HG03460 (cell line): ENCODE measurements at regions not wholly inside any gene's neighbourhood (a gene's known extent, or its start where the extent isn't known, plus 50 kb on each side); places are given as distances from the start of the nearest gene placed in this dataset.
"Not testable (repeated sequence)": the region's sequence is repeated elsewhere in the genome, so short reads cannot be mapped to it uniquely, and the experiment has no call there.

ENCODE experiments used
- ATAC-seq: cut with Tn5 transposase; IDR thresholded peaks from one replicate; pipeline ENCODE4 v1.9.1; 2021; ENCODE audit not compliant: unreplicated experiment

DNA sequence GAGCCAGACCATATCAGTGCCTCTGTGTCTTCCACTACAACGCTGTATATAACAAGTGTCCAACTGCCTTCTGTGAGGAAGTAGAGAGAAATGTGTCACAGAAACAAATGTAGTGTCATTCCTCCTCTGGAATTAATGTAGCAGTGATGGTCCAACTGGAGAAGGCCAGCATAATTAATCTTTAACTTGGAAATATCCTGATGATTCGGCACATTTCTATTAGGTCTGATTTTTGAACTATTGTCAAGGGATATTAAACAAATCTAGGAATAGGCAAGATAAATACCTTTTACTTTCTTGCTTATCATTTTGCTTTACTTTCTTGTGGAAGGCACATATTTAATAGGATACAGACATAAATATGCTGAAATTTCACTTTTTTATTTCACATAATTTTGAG lies 446.2 kb upstream of the ALCAM start:
- no peak for ATAC-seq

DNA sequence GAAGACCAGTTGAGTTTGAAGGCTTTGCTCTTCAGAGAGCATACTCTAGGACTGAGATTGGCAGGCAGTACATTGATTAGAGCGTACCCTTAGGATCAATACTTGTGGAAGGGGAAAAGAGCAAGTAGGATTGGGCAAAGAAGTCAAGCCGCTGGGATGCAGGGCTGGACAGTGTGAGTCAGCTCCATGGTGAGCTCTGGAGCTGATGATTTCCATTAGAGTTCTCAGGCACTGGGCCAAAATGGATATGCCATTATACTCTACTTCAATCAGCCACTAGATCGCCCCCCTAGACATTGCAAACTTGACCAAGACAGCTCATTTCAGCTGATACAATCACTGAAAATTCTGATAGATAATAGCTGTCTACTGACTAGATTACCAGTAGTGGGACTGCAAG lies 432.7 kb upstream of the ALCAM start:
- no peak for ATAC-seq

DNA sequence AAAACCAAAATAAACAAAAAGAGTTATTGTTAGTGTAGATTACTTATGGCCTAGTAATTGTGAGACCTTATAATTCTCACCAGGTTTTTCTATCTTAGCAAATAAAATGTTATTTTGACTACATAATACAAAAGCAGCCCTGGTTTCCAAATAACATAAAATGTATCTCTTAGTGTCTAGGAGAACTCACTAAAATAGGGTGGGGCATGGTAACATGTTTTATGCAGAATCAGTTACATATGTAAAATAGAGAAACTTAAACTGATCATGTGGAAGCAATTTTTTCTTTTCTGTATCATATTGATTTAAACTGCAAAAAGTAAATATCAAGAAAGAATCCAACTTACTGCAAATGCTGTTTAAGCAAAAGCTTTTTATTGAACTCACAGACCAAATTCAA lies 431.1 kb upstream of the ALCAM start:
- ATAC-seq = no peak

DNA sequence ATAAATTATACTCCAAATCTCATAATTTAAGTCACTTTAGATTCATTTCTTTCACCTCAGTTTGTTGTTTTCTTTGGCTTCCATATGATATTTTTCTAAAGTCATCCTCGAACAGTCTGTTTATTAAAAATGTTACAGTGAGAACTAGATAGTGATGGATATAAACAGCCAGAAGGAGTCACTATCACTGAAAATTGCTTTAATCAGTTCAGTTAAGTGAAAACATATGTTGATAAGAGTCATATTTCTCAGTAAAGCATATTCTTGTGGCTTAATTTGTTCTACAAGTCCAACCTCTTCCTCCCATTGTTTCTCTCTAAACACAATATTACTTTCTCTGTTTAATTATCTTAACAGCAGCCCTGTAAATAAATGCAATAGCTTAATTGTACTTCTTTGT lies 427.5 kb upstream of the ALCAM start:
- ATAC-seq = no peak

DNA sequence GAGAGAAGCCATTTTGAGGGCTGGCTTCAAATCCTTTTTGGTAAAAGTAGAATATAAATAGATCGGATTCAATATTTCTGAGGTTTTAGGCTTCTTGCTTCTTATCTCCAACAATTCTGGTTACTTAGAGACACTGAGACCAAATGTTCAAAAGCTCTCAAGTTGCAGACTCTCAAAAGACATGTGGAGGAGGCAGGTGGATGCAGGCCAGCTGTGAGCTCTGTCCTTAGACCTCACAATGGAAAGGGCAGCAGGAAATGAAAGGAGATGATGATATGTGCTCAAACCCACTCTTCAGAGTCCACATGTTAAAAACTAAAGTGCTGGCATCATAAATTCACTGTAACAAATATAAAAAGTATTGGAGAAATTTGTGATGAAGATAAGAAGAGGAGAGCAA lies 424.9 kb upstream of the ALCAM start:
- ATAC-seq = no peak

DNA sequence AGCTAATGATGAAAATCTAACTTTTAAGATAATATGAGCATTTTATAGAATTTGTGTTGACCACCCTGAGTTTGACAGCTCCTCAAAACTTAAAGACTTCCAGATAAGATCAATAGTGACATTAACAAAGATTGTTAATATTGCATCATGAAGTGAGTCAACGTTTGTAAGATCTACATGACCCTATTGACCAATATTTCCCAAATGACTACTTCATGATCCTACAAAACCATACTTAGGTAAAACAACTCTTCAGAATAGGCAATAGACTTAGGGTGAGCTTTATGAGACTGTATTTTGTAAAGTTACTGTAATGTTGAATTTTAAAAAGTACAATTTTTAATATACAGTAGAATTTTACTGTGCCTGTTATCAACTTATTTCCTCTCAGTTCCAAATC lies 422.7 kb upstream of the ALCAM start:
- no peak for ATAC-seq

DNA sequence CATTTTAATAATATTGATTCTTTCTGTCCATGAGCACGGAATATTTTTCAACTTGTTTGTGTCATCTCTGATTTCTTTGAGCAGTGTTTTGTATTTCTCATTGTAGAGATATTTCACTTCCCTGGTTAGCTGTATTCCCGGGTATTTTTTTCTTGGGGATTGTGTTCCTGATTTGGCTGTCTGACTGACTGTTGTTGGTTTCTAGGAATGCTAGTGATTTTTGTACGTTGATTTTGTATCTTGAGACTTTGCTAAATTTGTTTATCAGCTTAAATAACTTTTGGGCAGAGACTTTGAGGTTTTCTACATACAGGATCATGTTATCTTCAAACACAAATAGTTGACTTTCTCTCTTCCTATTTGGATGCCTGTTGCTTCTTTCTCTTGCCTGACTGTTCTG lies 418.8 kb upstream of the ALCAM start:
- ATAC-seq = no peak

DNA sequence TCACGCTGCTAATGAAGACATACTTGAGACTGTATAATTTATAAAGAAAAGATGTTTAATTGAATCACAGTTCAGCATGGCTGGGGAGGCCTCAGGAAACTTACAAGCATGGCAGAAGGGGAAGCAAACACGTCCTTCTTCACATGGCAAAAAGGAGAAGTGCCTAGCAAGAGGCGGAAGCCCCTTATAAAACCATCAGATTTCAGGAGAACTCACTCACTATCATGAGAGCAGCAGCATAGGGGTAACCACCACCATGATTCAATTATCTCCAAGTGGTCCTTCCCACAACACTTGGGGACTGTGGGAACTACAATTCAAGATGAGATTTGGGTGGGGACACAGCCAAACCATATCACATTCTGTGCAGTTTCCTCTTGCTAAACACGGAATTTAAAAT lies 416.9 kb upstream of the ALCAM start:
- ATAC-seq = not testable (repeated sequence)

DNA sequence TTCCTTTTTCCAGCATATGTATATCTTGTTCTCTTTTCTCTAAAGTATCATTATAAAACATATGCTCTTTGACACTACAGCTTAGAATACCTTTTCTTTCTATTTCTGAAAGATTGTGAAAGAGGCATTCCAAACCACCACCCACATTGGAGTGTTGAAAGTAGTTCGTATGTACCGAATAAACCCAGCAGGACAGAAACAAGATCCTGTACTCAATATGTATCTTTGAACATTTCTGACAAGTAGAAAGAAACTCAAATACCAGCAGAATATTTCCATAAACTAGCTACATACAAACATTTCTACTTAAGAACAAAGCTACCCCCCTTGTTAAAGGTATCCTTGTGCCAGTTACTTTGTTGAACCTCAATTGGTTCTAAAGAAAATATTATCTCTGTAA lies 415.3 kb upstream of the ALCAM start:
- no peak for ATAC-seq

DNA sequence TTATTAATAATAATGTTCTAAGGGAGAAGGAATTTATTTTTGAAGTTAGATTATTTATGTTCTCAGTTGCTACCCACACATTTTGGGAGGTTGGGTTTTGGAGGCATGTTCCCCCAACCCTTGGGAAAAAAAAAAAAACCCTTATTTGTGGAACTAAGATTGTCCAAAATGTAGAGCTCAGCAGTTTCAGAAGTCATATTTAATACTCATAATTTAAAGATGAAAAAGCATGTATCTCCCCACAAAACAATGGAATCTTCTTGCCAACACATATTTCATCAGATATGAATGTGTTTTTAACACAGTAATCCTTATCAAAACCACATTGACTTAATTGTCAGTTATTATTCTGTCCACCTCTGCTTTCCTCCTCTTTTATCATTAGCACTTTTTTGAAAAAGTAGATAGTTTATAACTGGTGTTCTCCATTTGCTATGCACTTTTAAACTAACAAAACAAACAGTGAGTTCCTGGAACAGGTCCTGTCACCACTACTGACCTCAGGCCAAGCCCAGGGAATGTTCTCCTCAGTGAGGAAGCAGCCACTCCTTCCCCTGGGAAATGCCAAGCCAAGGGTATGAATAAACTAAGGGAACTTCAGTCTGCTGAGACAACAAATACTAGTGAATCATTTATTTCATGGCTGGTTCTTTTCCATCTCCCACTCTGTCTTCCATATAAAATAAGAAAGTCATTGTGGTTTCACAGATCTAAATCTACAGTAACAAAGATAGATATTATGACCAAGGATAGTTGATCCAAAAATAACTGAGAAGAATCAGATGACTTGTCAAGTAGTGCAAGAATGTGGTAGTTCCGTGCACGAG lies 414.4 kb upstream of the ALCAM start:
- ATAC-seq = no peak

DNA sequence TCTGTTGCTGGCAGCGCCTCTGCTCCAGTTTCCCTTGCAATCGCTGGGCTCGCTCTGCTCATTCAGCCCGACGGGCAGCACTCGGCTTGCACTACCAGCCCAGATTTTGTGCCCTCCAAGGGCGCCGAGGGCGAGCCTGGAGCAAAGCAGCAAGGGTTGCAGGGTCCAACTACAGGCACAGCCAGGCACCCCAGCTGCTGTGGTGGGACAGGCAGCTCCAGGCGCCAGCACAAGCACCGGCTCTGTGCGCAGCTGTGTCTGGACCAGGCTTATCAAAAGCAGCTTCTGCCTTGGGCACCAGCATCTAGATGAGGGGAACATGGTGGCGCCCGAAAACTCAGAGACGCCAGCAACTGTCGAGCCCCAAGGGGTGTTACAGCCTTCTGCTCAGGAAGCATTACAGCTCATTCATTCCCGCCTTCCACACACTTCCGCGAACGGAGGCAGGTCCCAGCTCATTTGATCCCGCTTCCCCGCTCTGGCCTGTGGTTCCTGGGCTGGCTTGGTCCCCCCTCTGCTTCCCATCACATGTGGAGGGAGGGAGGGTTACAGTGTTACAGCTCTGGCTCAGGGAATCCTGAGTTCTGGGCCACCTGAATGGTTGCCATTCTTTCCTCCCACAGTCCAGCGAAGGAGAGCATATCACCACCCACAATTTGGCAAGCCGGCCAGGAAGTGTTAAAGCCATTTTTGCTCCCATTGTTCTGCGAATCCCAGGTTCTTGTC lies 409.9 kb upstream of the ALCAM start:
- ATAC-seq = no peak

DNA sequence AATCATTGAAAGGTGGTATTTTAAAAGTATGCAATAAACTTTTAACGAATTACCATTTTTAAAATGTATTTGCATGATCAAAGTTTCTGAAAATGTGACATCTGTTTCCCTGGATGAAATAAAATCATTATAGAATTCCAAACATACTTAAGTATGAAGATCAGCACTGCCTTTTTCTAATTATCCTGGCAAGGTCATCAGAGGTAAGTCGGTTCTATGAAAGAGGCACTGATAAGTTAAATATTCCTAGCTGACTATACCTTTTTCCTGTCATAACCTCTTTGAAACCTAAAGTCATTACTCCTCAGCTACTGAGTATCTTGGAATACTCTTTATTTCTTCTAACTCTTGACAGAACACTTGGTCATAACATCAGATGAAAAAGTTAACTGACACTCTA lies 406.1 kb upstream of the ALCAM start:
- no peak for ATAC-seq

DNA sequence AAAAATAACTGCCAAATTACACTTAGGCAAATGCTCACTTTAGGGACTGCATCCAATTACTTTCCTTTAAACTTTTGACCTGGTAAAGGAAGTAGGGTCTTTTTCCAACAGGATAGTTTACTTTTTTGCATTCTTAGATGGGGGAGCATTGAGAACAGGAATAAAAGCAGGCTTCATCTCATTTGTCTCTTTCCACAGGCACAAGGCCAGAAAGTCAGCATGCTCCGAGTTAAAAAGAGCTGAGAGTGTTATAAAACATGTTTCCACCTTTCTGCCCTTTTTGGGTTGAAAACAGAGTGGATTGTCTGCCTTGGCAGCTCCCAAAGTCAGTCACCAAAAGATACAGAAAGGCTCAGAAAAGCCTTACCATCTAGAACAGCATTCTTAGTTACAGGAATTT lies 404.9 kb upstream of the ALCAM start:
- ATAC-seq = no peak

DNA sequence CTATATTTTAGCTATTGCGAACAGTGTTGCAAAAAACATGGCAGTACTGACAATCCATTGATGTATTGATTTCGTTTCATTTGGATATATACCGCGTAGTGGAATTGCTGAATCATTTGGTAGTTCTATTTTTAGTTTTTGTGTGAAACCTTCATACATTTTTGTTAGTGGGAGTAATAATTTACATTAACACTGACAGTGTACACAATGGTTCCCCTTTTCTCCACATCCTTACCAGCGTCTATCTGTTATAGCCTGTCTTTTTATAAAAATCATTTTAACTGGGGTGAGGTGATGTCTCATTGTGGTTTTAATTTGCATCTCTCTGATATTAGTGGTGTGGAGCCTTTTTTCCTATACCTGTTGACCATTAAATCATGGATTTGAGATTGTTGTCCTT lies 392.4 kb upstream of the ALCAM start:
- ATAC-seq = no peak

DNA sequence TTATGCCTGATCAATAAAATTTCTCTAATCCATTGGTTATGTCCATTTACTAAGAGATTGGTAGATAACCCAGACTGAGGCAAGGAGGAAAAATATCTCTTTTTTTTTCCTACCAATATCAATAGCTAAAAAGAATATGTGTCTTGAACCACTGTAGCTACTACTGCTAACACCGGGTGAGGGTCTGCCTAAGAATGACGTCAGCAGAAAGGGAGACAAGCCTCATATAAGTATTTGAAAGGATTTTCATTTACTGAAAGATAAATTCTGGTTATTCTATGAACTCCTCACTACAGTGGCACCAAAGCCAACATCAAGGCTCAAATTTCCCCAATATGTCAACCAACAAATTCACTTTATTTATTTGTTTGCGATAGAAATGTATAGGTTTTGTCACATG lies 389.0 kb upstream of the ALCAM start:
- ATAC-seq = no peak

DNA sequence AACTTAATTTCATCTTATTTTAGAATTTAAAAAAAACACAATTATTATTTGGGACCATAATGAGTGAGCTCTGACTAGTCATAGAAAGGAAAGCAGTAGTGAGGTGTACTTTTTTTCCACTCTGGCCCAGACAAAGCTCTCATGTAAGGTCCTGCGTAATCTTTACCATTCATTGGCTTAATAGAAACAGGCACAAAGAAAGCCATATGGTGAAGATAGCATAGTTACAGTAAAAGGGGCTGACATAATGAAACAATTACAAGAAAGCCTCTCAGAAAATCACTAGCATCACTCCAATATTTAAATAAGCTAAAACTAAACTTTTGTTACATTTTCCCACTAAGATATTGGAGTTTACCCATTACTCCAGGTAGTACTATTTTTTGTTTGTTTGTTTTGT lies 384.6 kb upstream of the ALCAM start:
- no peak for ATAC-seq

DNA sequence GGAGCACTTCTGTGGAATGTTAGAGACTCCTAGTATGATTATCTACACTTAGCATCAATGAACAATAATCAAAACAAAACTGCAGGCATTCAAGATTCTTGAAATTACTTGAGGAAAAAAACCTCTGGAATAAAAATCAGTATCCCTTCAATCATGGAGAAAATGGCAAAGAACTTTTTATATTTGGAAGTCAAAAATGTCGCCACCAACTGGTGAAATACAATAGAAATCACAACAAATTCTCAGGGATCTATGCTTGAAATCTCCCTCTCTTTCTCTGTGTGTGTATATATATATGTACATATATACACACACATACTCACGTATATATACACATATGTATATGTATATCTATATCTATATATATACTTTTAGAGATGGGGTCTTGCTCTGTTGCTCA lies 378.9 kb upstream of the ALCAM start:
- no peak for ATAC-seq

DNA sequence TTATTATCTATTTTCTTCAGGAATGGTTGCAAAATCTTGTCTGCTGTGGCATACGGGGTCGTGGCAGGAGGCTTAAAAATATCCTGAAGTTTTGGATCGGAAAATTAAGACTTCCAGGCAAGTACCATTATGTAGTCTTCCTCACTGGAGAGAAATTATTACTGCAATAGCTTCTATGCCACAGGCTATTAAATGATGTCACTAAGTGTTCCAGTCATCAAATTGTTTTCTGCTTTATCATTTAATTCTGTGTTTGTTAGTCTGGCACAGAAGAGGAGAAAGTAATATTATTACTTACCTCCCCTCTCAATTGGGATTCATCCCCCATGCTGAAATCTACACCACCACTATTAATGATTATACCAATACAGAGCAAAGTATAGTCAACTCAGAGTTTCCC lies 378.2 kb upstream of the ALCAM start:
- ATAC-seq = no peak

DNA sequence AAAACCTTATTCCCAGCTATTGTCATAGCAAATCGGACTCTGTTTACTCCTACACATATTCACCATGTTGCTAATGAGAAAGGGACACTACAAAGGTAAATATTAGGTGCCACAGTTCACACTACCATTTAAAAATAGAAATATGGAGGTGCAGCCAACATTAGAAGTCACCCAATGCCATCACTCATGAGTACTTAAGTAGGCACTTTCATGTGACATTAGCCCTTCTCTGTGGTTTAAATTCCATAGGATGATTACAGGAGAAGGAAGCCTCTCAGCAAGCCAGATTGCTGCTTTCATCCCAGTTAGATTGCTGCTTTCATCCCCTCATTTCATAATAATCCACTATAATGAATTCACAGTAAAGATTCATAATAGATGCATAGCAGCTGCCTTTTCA lies 376.8 kb upstream of the ALCAM start:
- no peak for ATAC-seq

DNA sequence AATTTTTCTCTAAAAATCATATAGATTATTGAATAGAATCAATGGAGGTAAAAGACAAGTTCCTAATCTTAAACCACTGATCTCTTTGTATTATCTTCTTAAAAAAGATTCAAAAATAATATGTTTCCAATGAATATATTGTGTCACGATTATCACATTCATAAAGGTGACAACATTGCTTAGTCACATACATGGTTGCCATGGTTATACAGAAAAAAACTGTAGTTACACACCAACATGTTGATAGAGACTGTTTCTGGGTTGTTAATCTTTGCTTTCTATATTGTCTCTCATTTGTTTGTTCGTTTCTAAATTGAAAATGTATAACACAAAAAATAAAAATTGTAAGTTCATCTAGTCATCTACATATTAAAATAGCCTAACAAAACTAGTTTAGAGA lies 376.0 kb upstream of the ALCAM start:
- no peak for ATAC-seq

DNA sequence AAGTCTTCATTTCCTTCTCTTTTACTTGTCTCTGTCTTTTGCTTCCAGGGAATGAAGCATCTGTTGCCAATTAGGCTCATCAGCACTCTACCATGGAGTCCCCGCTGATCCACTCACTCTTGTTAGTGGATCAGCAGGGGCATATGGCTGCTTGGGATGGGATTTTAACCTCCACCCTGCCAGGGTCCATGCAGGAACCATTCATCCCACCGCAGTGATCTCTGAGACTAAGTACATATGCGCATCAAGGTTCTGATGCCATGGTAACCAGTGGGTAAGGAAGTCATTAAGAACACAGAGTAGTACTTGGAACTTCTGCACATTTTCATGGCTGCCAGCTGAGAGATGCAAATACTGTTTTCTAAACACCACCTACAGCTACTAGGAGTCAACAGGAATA lies 374.0 kb upstream of the ALCAM start:
- ATAC-seq = no peak

DNA sequence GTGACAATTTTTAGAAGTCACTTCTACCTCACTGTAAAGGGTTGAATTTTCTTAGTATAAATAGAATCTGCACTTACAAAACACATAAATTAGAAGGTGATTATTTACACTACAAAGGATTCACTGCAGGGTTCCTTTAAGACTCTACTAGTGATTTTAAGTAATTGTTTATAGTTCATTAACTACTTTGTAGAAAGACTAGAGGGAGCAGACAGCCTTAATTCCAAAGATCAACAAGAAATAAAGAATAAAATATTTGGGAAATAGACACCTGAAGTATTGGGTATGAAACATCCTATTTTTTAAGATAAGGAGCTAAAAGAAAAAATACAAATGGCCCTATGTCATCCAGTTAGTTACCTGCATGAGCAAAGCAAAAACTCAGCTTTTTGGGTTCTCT lies 360.5 kb upstream of the ALCAM start:
- no peak for ATAC-seq

DNA sequence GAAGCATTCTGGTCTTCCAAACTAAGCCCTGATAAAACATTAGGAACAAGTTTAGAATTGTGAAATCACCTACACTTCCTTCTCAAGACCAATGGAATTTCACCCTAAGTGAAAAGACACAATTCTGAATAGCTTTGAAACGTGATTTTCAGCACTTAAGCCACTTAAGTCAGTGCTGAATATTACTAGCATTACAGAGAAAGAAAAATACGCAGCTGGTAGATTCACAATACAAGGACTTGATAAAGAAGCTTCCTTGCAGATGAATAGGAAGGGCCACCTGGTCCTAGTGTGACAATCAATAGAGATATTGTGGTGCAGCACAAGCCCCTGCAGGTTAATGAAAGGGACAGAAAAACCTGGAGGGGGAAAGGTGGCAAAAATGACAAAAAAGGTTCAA lies 353.1 kb upstream of the ALCAM start:
- no peak for ATAC-seq
